ENCODE measurements at regions not wholly inside any gene's neighbourhood (a gene's known extent, or its start where the extent isn't known, plus 50 kb on each side); places are given as distances from the start of the nearest gene placed in this dataset.
"Not testable (repeated sequence)": the region's sequence is repeated elsewhere in the genome, so short reads cannot be mapped to it uniquely, and the experiment has no call there.

DNA sequence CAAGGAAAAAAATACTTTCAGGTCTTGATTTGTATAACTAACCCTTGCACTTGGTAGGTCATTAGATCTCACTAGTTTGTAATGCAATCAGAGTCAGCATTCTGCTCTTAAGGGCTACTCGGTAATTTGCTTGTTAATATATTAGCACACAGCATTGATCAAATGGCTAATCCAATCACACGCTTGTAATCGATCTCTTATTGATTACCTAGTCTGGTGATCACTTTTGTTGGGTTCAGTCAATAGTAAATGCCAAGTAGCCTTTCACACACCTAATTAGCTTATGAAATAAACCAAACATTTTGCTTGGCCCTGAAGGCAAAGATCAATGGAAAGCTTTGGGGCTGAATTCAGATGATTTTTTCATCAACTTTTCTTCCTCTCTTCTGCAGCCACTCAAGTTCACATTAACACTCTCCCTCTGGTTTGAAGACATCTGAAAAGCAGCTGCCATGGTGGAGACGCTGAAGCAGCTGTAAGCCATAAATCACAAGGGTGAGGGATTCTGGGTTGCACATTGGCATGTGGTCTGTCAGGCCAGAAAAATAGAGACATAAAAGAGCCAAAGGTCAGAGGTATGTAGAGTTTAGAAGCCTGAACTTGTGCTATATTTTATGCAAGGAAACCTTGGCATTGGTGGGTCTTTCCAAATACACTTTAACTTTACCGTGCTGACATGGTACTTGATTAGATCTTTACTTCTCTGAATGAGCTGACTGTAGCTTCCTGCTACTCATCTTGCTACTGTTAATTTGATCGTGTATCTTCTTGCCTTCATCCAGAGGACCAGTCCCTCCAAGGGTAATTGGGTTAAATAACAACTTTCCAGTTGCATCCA, 234.4 kb downstream of the SIM1 start:
- Histone ChIP-seq H3K27ac (no peak overlapping the region), H3K4me3 (no peak overlapping the region)
- no peak for DNase-seq (ENCODE audit: low spot score)
- TF ChIP-seq, protein P1, sequence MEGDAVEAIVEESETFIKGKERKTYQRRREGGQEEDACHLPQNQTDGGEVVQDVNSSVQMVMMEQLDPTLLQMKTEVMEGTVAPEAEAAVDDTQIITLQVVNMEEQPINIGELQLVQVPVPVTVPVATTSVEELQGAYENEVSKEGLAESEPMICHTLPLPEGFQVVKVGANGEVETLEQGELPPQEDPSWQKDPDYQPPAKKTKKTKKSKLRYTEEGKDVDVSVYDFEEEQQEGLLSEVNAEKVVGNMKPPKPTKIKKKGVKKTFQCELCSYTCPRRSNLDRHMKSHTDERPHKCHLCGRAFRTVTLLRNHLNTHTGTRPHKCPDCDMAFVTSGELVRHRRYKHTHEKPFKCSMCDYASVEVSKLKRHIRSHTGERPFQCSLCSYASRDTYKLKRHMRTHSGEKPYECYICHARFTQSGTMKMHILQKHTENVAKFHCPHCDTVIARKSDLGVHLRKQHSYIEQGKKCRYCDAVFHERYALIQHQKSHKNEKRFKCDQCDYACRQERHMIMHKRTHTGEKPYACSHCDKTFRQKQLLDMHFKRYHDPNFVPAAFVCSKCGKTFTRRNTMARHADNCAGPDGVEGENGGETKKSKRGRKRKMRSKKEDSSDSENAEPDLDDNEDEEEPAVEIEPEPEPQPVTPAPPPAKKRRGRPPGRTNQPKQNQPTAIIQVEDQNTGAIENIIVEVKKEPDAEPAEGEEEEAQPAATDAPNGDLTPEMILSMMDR (IDR thresholded peaks at IDR 0.05), result no peak

DNA sequence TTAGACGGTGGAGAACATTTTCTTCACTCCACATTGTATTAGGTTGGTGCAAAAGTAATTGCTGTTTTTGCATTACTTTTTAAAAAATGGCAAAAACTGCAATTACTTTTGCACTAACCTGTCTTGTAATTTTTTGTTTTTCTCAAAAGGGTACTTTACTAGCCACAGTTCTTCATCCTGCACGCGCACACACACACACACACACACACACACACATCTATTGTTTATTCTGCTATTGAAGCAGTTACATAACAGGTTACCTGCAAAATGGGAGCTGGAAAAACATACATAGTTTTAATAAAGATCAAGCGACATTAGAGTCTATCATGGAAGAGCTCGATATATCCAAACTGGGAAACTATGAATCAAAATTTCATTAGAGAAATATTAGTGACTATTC, 235.2 kb downstream of the SIM1 start:
- peak overlapping the region; percentile 74 for H3K4me3 ChIP-seq

DNA sequence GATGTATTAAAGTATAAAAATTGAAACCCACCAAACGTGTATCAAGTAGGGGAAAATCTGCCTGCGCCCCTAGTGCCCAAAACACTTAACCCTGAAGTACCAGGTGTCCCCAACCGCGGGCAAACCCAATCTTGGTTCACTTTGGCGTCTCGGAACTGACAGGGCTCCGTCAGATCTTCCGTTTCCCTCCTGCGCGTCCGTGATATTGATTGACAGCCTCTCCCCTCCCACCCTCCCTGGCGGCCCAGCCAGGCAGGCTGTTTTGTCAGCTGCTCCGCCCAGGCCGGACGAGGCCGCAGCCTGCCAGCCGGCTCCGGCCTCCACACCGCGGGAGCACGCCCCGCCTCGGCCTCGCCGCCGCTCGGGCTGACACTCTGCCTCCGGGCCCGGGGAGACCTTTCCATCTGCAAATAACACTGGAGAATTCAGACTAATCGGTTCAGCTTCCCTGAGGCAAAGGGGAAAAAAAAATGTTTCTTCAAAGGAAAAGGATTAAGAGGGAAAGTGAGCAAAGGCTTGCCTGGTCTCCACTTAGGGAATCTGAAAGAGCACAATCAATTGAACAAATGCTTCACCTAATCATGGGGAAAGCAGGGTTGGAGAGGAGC, 234.9 kb upstream of the MCHR2 start:
- TF ChIP-seq, protein P1 (IDR thresholded peaks at IDR 0.05), result no peak
- DNase-seq (ENCODE audit: low spot score), result peak; percentile 75
- H3K4me3 ChIP-seq, result peak overlapping the region; percentile 74
- H3K27ac ChIP-seq, result peak overlapping the region in 1 of 2 donors; percentile 34

More for the DNA sequence above, 235.2 kb downstream of the SIM1 start:
- no peak overlapping the region for H3K27ac ChIP-seq
- TF ChIP-seq, protein P1 (IDR thresholded peaks at IDR 0.05), result no peak
- DNase-seq (ENCODE audit: low spot score), result no peak

DNA sequence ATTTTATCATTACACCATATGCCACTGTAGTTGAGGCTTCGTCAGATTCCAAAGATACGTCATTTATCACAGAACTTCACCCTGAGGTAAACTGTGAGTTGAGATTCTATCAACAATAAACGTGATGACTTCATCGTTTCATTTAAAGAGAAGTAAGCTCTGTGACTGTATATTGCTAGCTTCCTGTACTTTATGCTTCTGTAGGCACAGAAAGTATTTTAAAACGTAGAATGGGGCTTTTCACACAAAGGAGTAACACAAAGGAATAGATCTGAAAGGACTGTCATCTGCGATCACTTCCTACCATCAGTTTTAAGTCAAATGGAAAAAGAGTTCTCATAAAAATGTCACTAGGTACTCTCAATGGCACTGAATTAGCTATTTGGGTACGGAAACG, 234.4 kb upstream of the MCHR2 start:
- peak overlapping the region; percentile 74 for H3K4me3 ChIP-seq
- TF ChIP-seq, protein P1 (IDR thresholded peaks at IDR 0.05), result no peak
- DNase-seq (ENCODE audit: low spot score), result no peak
- peak overlapping the region in 1 of 2 donors; percentile 34 for H3K27ac ChIP-seq

DNA sequence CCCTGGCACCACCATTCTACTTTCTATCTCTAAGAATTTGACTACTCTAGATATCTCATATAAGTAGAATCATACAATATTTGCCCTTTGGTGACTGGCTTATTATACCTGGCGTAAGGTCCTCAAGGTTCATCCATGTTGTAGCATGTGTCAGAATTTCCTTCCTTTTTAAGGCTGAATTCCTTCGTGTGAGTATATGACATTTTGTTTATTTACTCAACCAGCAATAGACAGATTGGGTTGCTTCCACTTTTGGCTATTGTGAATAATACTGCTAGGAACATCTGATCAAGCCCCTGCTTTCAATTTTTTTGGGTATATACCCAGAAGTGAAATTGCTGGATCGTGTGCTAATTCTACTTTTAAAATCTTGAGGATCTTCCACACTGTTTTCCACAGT, 232.8 kb upstream of the MCHR2 start:
- no peak for DNase-seq (ENCODE audit: low spot score)
- Histone ChIP-seq H3K27ac (no peak overlapping the region), H3K4me3 (no peak overlapping the region)
- TF ChIP-seq, protein P1 (IDR thresholded peaks at IDR 0.05), result no peak

DNA sequence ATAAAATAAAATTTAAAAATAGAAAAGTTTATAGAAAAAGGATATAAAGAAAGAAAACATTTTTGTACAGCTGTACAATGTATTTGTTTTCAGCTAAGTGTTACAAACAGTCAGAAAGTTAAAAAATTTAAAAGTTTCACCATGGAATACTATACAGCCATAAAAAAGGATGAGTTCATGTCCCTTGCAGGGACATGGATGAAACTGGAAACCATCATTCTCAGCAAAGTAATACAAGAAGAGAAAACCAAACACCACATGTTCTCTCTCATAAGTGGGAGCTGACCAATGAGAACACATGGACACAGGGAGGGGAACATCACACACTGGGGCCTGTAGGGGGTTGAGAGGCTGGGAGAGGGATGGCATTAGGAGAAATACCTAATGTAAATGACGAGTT, 229.9 kb upstream of the MCHR2 start:
- DNase-seq (ENCODE audit: low spot score); H3K4me3 ChIP-seq; H3K27ac ChIP-seq: not testable (repeated sequence)

DNA sequence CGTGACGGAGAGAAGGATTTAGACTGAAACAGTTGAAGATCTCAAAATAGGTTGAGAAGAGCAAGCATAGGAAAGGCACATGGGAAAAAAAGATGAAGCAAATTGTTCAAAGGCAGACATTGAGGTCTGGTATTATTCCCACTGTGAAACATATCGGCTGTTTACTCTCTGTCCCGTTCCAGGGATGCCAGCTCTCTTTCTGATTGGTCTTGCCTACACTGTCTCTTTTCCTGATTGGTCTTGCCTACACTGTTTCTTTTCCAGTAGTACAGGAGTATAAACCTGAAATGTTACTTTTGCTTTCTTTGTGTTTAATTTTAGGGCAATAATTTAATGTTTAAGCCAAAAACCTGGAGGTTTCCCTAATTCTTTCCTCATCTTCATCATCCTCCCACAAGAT, 226.5 kb upstream of the MCHR2 start:
- Histone ChIP-seq H3K27ac (no peak overlapping the region), H3K4me3 (no peak overlapping the region)
- TF ChIP-seq, protein P1 (IDR thresholded peaks at IDR 0.05), result no peak

More for the DNA sequence above, 226.5 kb upstream of the MCHR2 start:
- no peak for DNase-seq (ENCODE audit: low spot score)

Measured in coronary artery (tissue), 2 donors.